ENCODE measurements at regions not wholly inside any gene's neighbourhood (a gene's known extent, or its start where the extent isn't known, plus 50 kb on each side); places are given as distances from the start of the nearest gene placed in this dataset.

DNA sequence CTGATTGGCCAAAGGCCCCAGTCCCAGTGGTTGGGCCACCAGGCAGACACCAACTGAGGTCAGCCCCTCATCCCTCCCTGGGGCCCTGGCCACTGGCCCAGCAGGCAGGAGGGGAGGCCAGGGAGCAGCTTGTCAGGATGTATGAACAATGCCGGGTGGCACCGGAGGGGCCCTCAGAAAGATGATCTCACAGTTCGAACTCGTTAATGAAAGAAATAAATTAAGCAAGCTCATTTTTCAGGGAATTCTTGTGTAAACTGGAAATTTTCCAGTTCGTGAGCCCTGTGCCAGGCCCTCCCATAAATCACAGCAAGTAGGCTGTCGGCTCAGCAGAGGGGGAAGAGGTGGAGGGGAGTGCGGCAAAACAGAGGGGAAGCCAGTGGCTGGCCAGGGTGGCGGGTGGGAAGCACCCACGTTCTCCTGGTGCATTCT lies 177.0 kb upstream of the VASH1 start:
- H3K27ac ChIP-seq: no peak overlapping the region
- H3K4me1 ChIP-seq: no peaks in the 10 kb centered on the region
- TF ChIP-seq, protein P1, sequence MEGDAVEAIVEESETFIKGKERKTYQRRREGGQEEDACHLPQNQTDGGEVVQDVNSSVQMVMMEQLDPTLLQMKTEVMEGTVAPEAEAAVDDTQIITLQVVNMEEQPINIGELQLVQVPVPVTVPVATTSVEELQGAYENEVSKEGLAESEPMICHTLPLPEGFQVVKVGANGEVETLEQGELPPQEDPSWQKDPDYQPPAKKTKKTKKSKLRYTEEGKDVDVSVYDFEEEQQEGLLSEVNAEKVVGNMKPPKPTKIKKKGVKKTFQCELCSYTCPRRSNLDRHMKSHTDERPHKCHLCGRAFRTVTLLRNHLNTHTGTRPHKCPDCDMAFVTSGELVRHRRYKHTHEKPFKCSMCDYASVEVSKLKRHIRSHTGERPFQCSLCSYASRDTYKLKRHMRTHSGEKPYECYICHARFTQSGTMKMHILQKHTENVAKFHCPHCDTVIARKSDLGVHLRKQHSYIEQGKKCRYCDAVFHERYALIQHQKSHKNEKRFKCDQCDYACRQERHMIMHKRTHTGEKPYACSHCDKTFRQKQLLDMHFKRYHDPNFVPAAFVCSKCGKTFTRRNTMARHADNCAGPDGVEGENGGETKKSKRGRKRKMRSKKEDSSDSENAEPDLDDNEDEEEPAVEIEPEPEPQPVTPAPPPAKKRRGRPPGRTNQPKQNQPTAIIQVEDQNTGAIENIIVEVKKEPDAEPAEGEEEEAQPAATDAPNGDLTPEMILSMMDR (IDR thresholded peaks at IDR 0.05): no peak
- H2AFZ ChIP-seq: no peak overlapping the region
- no peak overlapping the region for H3K9ac ChIP-seq
- H3K36me3 ChIP-seq (ENCODE audit: control insufficient read depth, insufficient read depth, low read length): no peaks in the 10 kb centered on the region
- no peaks in the 10 kb centered on the region for H3K79me2 ChIP-seq
- H3K9me3 ChIP-seq (ENCODE audit: control insufficient read depth, low read length): no peaks in the 10 kb centered on the region
- no peaks in the 10 kb centered on the region for H3K27me3 ChIP-seq (ENCODE audit: control insufficient read depth, insufficient read depth, low read length)
- no peak overlapping the region for H3K4me2 ChIP-seq (ENCODE audit: low read length)
- H3K4me3 ChIP-seq (ENCODE audit: low read depth, low read length): no peak overlapping the region

DNA sequence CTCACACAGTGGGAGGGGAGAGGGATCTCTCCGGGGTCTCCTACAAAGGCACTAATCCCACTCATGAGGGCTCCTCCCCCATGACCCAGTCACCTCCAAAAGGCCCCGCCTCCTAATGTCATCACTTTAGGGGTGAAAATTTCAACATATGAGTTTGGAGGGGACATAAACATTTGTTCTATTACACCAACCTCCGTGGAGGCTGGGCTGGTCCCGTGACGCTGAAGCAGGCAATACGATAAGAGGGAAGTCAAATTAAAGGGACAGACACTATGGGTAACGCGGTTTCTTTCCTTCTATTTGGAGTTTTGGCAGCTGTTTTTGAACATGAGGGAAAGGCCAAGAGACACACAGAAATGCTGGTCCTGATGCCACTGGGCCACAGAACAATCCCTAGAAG lies 175.7 kb upstream of the VASH1 start:
- Histone ChIP-seq H3K4me1 (no peaks in the 10 kb centered on the region), H3K36me3 (ENCODE audit: control insufficient read depth, insufficient read depth, low read length) (no peaks in the 10 kb centered on the region), H2AFZ (no peak overlapping the region), H3K9ac (no peak overlapping the region), H3K9me3 (ENCODE audit: control insufficient read depth, low read length) (no peaks in the 10 kb centered on the region), H3K4me3 (ENCODE audit: low read depth, low read length) (no peak overlapping the region), H3K79me2 (no peaks in the 10 kb centered on the region), H3K4me2 (ENCODE audit: low read length) (no peak overlapping the region), H3K27ac (no peak overlapping the region), H3K27me3 (ENCODE audit: control insufficient read depth, insufficient read depth, low read length) (no peaks in the 10 kb centered on the region)
- TF ChIP-seq, protein P1 (IDR thresholded peaks at IDR 0.05): no peak

GRCh38 chr14:76589246-76589645 lies 172.0 kb upstream of the VASH1 start:
- H3K27me3 ChIP-seq (ENCODE audit: control insufficient read depth, insufficient read depth, low read length): no peaks in the 10 kb centered on the region
- TF ChIP-seq, protein P1 (IDR thresholded peaks at IDR 0.05): no peak
- H3K4me2 ChIP-seq (ENCODE audit: low read length): no peak overlapping the region
- no peaks in the 10 kb centered on the region for H3K9me3 ChIP-seq (ENCODE audit: control insufficient read depth, low read length)
- H3K4me3 ChIP-seq (ENCODE audit: low read depth, low read length): no peak overlapping the region
- no peaks in the 10 kb centered on the region for H3K36me3 ChIP-seq (ENCODE audit: control insufficient read depth, insufficient read depth, low read length)
- no peak overlapping the region for H3K27ac ChIP-seq
- no peak overlapping the region for H2AFZ ChIP-seq
- no peaks in the 10 kb centered on the region for H3K79me2 ChIP-seq
- H3K4me1 ChIP-seq: no peaks in the 10 kb centered on the region
- no peak overlapping the region for H3K9ac ChIP-seq

- H3K4me1 ChIP-seq: no peaks in the 10 kb centered on the region
- no peak overlapping the region for H3K27ac ChIP-seq
- TF ChIP-seq, protein P1 (IDR thresholded peaks at IDR 0.05): no peak
- H3K9ac ChIP-seq: no peak overlapping the region
- H3K36me3 ChIP-seq (ENCODE audit: control insufficient read depth, insufficient read depth, low read length): no peaks in the 10 kb centered on the region
- H3K4me3 ChIP-seq (ENCODE audit: low read depth, low read length): no peak overlapping the region
- H3K79me2 ChIP-seq: no peaks in the 10 kb centered on the region
- no peak overlapping the region for H2AFZ ChIP-seq
- H3K9me3 ChIP-seq (ENCODE audit: control insufficient read depth, low read length): no peaks in the 10 kb centered on the region
- no peak overlapping the region for H3K4me2 ChIP-seq (ENCODE audit: low read length)
- no peaks in the 10 kb centered on the region for H3K27me3 ChIP-seq (ENCODE audit: control insufficient read depth, insufficient read depth, low read length)
These were observed 170.0 kb upstream of the VASH1 start for GRCh38 chr14:76591266-76591665.

DNA sequence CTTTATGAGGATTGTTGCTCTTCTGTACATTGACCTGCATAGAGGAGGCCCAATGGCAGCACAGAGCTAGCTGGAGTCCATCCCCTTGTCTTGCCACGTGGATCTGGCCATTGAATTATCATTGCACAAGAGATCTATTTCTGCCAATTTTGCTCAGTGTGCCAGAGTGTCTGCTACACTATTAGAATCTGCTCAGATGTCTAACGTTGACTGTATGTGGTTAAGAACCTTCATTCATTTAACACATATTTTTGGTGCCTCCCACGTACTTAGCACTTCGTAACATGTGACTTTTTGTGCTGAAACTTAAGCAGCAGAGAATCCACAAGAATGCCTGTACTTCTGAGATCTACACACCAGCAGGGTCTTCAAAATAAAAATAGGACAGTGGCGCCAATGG lies 166.0 kb upstream of the VASH1 start:
- TF ChIP-seq, protein P1 (IDR thresholded peaks at IDR 0.05): no peak
- Histone ChIP-seq H3K4me1 (no peaks in the 10 kb centered on the region), H3K4me2 (ENCODE audit: low read length) (no peak overlapping the region)

More for the DNA sequence above, 166.0 kb upstream of the VASH1 start:
- H3K27me3 ChIP-seq (ENCODE audit: control insufficient read depth, insufficient read depth, low read length): no peaks in the 10 kb centered on the region
- no peak overlapping the region for H3K27ac ChIP-seq
- H3K9me3 ChIP-seq (ENCODE audit: control insufficient read depth, low read length): no peaks in the 10 kb centered on the region
- no peaks in the 10 kb centered on the region for H3K36me3 ChIP-seq (ENCODE audit: control insufficient read depth, insufficient read depth, low read length)
- H3K79me2 ChIP-seq: no peaks in the 10 kb centered on the region
- no peak overlapping the region for H3K9ac ChIP-seq
- H2AFZ ChIP-seq: no peak overlapping the region
- H3K4me3 ChIP-seq (ENCODE audit: low read depth, low read length): no peak overlapping the region

Measured in parathyroid adenoma (tissue), 2 donors.